ENCODE measurements at regions not wholly inside any gene's neighbourhood (a gene's known extent, or its start where the extent isn't known, plus 50 kb on each side); places are given as distances from the start of the nearest gene placed in this dataset.

DNA sequence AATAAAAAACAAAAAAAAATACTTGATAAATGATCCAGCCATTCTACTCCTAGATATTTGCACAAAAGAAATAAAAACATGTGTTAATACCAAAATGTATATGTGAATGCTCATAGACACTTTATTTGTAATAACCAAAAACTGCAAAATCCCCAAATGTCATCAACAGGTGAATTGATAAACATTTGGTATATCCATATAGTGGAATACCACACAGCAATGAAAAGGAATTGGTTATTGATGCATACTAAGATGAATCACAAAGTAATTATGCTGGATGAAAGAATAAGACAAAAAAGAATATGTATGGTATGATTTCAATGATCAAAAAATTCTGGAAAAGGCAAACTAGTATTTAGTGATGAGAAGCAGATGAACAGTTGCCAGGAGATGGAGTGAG is 124.7 kb upstream of the VASH1 start:
- Histone ChIP-seq H3K36me3 (ENCODE audit: control insufficient read depth, insufficient read depth, low read length) (no peaks in the 10 kb centered on the region), H3K4me3 (replicated peaks; ENCODE audit: low read depth, low read length) (no peak overlapping the region), H3K27me3 (replicated peaks; ENCODE audit: control insufficient read depth, insufficient read depth, low read length) (peaks cover 2% of the 10 kb centered on the region; the same call in 1 of the 2 replicates)
- DNase-seq (ENCODE audit: extremely low read depth, insufficient read length), result no peak
- TF ChIP-seq, protein P1, sequence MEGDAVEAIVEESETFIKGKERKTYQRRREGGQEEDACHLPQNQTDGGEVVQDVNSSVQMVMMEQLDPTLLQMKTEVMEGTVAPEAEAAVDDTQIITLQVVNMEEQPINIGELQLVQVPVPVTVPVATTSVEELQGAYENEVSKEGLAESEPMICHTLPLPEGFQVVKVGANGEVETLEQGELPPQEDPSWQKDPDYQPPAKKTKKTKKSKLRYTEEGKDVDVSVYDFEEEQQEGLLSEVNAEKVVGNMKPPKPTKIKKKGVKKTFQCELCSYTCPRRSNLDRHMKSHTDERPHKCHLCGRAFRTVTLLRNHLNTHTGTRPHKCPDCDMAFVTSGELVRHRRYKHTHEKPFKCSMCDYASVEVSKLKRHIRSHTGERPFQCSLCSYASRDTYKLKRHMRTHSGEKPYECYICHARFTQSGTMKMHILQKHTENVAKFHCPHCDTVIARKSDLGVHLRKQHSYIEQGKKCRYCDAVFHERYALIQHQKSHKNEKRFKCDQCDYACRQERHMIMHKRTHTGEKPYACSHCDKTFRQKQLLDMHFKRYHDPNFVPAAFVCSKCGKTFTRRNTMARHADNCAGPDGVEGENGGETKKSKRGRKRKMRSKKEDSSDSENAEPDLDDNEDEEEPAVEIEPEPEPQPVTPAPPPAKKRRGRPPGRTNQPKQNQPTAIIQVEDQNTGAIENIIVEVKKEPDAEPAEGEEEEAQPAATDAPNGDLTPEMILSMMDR (IDR thresholded peaks at IDR 0.05; ENCODE audit: insufficient read depth, low read length, poor library complexity, severe bottlenecking), result no peak

DNA sequence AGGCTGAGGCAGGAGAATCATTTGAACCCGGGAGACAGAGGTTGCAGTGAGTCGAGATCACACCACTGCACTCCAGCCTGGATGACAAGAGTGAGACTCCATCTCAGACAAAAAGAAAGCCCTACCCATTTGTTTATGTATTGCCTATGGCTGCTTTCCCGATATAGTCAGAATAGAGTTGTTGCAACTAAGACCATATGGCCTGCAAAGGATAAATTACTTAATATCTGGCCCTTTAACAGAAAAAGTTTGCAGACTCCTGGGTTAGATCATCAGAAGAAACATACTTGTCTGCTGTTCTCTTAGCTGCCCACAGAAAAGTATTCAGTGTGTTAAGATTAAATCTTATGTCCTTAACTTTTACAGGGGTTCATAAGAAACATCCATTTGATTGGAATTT is 122.4 kb upstream of the VASH1 start:
- Histone ChIP-seq H3K4me3 (replicated peaks; ENCODE audit: low read depth, low read length) (no peak overlapping the region), H3K27me3 (replicated peaks; ENCODE audit: control insufficient read depth, insufficient read depth, low read length) (peaks cover 2% of the 10 kb centered on the region; the same call in 1 of the 2 replicates), H3K36me3 (ENCODE audit: control insufficient read depth, insufficient read depth, low read length) (no peaks in the 10 kb centered on the region)
- no peak for DNase-seq (ENCODE audit: extremely low read depth, insufficient read length)
- TF ChIP-seq, protein P1 (IDR thresholded peaks at IDR 0.05; ENCODE audit: insufficient read depth, low read length, poor library complexity, severe bottlenecking), result no peak

DNA sequence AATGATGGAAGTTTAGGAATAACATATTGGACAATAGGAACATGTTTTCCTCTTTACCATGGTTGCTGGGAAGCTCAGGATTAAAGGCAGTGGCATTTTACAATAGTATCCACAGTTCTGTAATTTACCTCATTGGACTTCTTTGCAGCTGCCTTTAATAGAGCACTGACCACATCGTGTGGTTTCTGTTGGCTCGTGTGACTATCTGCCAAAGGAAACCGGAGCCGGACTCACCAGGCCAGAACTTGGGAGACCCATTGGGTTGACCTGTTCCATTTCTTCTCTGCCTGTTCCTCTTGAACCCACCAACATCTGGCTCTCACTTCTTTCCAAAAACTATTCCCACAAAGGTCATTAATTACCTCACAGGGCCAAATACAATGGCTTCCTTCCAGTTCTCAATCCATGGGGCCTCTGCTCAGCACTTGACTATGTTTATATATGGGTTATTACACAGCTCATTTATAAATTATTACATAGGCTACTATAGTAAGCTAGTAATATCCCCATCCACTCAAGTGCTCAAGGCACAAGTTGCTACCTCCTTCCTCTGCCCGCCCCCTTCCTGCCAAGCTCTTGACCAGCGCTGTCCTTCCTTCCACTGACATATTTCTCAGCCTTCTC is 121.5 kb upstream of the VASH1 start:
- no peak for DNase-seq (ENCODE audit: extremely low read depth, insufficient read length)
- TF ChIP-seq, protein P1 (IDR thresholded peaks at IDR 0.05; ENCODE audit: insufficient read depth, low read length, poor library complexity, severe bottlenecking), result no peak
- no peaks in the 10 kb centered on the region for H3K36me3 ChIP-seq (ENCODE audit: control insufficient read depth, insufficient read depth, low read length)
- no peak overlapping the region for H3K4me3 ChIP-seq (replicated peaks; ENCODE audit: low read depth, low read length)
- H3K27me3 ChIP-seq (replicated peaks; ENCODE audit: control insufficient read depth, insufficient read depth, low read length), result peaks cover 2% of the 10 kb centered on the region

DNA sequence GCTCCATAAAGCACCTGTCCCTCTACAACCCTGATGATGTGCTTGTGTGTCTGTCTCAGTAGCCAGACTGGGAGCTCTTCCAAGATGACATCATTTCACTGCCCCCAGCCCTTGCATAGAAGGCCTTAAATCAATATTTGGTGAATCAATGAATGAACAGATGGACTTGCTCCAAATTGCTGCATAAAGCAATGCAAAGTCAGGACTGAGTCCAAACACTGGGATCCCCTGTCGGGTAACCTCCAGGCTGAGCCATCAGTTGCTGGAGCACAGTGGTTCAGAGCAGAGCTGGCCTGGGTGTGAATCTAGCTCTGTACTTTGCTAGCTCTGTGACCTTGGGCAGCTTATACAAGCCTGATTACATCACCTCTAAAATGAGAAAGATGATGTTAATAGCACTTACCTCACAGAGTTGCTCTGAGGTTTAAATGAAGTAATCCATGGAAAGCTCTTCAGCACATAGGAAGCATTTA is 120.3 kb upstream of the VASH1 start:
- H3K4me3 ChIP-seq (replicated peaks; ENCODE audit: low read depth, low read length), result no peak overlapping the region
- H3K27me3 ChIP-seq (replicated peaks; ENCODE audit: control insufficient read depth, insufficient read depth, low read length), result peaks cover 4% of the 10 kb centered on the region
- DNase-seq (ENCODE audit: extremely low read depth, insufficient read length), result no peak
- no peaks in the 10 kb centered on the region for H3K36me3 ChIP-seq (ENCODE audit: control insufficient read depth, insufficient read depth, low read length)
- TF ChIP-seq, protein P1 (IDR thresholded peaks at IDR 0.05; ENCODE audit: insufficient read depth, low read length, poor library complexity, severe bottlenecking), result no peak

DNA sequence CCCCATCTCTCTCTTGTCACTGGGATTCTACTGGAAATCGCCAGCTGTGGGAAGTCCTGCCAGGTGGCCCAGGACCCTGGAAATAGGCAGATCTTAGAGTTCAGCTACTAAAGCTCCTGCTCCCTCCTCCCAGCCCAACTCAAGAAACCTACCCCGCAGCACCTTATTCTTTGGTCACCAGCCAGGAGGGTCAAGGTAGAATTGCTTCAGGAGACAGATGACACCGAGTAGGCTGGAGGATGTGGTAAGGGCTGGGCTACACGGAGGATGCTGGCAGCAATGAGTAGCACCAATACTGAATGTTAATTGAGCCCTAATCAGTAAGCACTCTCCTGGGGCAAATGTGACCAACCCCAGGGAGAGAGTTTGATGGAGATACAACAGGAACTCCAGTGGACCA is 119.7 kb upstream of the VASH1 start:
- Histone ChIP-seq H3K4me3 (replicated peaks; ENCODE audit: low read depth, low read length) (no peak overlapping the region), H3K36me3 (ENCODE audit: control insufficient read depth, insufficient read depth, low read length) (no peaks in the 10 kb centered on the region), H3K27me3 (replicated peaks; ENCODE audit: control insufficient read depth, insufficient read depth, low read length) (peaks cover 4% of the 10 kb centered on the region)
- no peak for DNase-seq (ENCODE audit: extremely low read depth, insufficient read length)
- TF ChIP-seq, protein P1 (IDR thresholded peaks at IDR 0.05; ENCODE audit: insufficient read depth, low read length, poor library complexity, severe bottlenecking), result no peak

DNA sequence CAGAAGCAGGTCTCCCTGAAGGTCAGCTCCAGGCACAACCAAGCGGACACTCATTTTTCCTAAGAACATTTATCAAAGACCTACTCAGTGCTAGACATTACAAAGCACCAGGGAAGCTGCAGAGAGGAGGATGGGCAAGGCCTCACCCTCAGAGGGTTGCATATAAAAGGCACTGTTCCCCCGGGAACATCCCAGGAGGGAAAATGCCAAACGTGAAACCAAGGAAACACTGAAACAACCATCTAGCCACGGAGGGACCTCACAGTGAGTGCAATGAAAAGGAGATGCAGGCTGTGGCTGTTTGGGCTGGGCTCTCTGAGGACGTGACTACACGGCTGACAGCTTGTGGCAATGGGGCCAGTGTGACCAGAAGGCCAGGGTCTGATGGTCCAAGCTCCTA is 117.4 kb upstream of the VASH1 start:
- TF ChIP-seq, protein P1 (IDR thresholded peaks at IDR 0.05; ENCODE audit: insufficient read depth, low read length, poor library complexity, severe bottlenecking), result no peak
- Histone ChIP-seq H3K36me3 (ENCODE audit: control insufficient read depth, insufficient read depth, low read length) (no peaks in the 10 kb centered on the region), H3K27me3 (replicated peaks; ENCODE audit: control insufficient read depth, insufficient read depth, low read length) (peaks cover 4% of the 10 kb centered on the region), H3K4me3 (replicated peaks; ENCODE audit: low read depth, low read length) (no peak overlapping the region)
- no peak for DNase-seq (ENCODE audit: extremely low read depth, insufficient read length)

Measured in GM06990 (cell line).